Chondrocyte (in vitro differentiated cells): ENCODE measurements at regions not wholly inside any gene's neighbourhood (a gene's known extent, or its start where the extent isn't known, plus 50 kb on each side); places are given as distances from the start of the nearest gene placed in this dataset.

Experiments
- DNase-seq: peaks from one replicate; pipeline ENCODE4 v3.0.0; 2021; ENCODE audit warnings: mixed read lengths, low spot score
- H3K27ac Mint-ChIP-seq: one replicate; pipeline ENCODE4 v1.8.0; 2021; ENCODE audit warnings: mild to moderate bottlenecking, moderate library complexity, mixed read lengths; ENCODE audit not compliant: unreplicated experiment
- H3K27me3 Mint-ChIP-seq: 2 replicates; pipeline ENCODE4 v1.8.0; 2021; ENCODE audit warnings: low read depth, mixed read lengths
- H3K36me3 Mint-ChIP-seq: 2 replicates; pipeline ENCODE4 v1.8.0; 2021; ENCODE audit warnings: low read depth, mixed read lengths
- H3K4me1 Mint-ChIP-seq: 2 replicates; pipeline ENCODE4 v1.8.0; 2021; ENCODE audit warnings: low read depth, mild to moderate bottlenecking, mixed read lengths
- H3K4me3 Mint-ChIP-seq: one replicate; pipeline ENCODE4 v1.8.0; 2021; ENCODE audit warnings: mild to moderate bottlenecking, moderate library complexity, mixed read lengths; ENCODE audit not compliant: unreplicated experiment
- H3K9me3 Mint-ChIP-seq: 2 replicates; pipeline ENCODE4 v1.8.0; 2021; ENCODE audit warnings: low read depth, mixed read lengths
- CTCF ChIP-seq: fragments of 200-600 bp; sonication (generic); IDR thresholded peaks from 2 replicates; pipeline ENCODE4 v1.5.0; 2021; ENCODE audit warnings: antibody characterized with exemption, mild to moderate bottlenecking, moderate library complexity

- H3K27me3 Mint-ChIP-seq: no peaks in the 10 kb centered on the region
- no peaks in the 10 kb centered on the region for H3K36me3 Mint-ChIP-seq
- no peak overlapping the region for H3K27ac Mint-ChIP-seq
- H3K4me3 Mint-ChIP-seq: no peak overlapping the region
- H3K9me3 Mint-ChIP-seq: no peaks in the 10 kb centered on the region
- no peaks in the 10 kb centered on the region for H3K4me1 Mint-ChIP-seq
- no peak for DNase-seq
- TF ChIP-seq CTCF: no peak
These were observed 75.3 kb upstream of the DDX18 start for GRCh38 chr2:117738991-117739839.

- Mint-ChIP-seq H3K27me3 (peaks cover 8% of the 10 kb centered on the region), H3K9me3 (no peaks in the 10 kb centered on the region), H3K36me3 (no peaks in the 10 kb centered on the region), H3K27ac (no peak overlapping the region), H3K4me3 (no peak overlapping the region), H3K4me1 (no peaks in the 10 kb centered on the region)
- no peak for DNase-seq
- TF ChIP-seq CTCF: no peak
These were observed 69.0 kb upstream of the DDX18 start for GRCh38 chr2:117745537-117745936.

GRCh38 chr2:117755768-117756167 lies 58.7 kb upstream of the DDX18 start:
- Mint-ChIP-seq H3K27ac (no peak overlapping the region), H3K4me3 (no peak overlapping the region), H3K4me1 (no peaks in the 10 kb centered on the region), H3K36me3 (no peaks in the 10 kb centered on the region), H3K27me3 (peaks cover 3% of the 10 kb centered on the region), H3K9me3 (no peaks in the 10 kb centered on the region)
- TF ChIP-seq CTCF: no peak
- no peak for DNase-seq

- Mint-ChIP-seq H3K36me3 (no peaks in the 10 kb centered on the region), H3K4me3 (no peak overlapping the region), H3K4me1 (no peaks in the 10 kb centered on the region), H3K27ac (no peak overlapping the region), H3K27me3 (peaks cover 3% of the 10 kb centered on the region), H3K9me3 (no peaks in the 10 kb centered on the region)
- no peak for TF ChIP-seq CTCF
- no peak for DNase-seq
These were observed 53.6 kb upstream of the DDX18 start for GRCh38 chr2:117760916-117761315.

- no peak overlapping the region for H3K4me3 Mint-ChIP-seq
- no peaks in the 10 kb centered on the region for H3K27me3 Mint-ChIP-seq
- no peaks in the 10 kb centered on the region for H3K4me1 Mint-ChIP-seq
- DNase-seq: no peak
- H3K27ac Mint-ChIP-seq: no peak overlapping the region
- no peaks in the 10 kb centered on the region for H3K36me3 Mint-ChIP-seq
- no peak for TF ChIP-seq CTCF
- H3K9me3 Mint-ChIP-seq: no peaks in the 10 kb centered on the region
These were observed 52.0 kb upstream of the DDX18 start for GRCh38 chr2:117762454-117762853.
